H1 (cell line): ENCODE measurements at regions not wholly inside any gene's neighbourhood (a gene's known extent, or its start where the extent isn't known, plus 50 kb on each side); places are given as distances from the start of the nearest gene placed in this dataset.

ENCODE experiments used
- CTCF ChIA-PET: fragments of 300-600 bp; sonication (Branson Sonifier 250); formaldehyde crosslinking; loops from one replicate; lab custom pipeline; 2021; ENCODE audit not compliant: partially characterized antibody; lab: Charles Lee
- POLR2A ChIA-PET: fragments of 300-600 bp; sonication (Branson Sonifier 250); formaldehyde crosslinking; loops from one replicate; lab custom pipeline; 2021; ENCODE audit warnings: inconsistent platforms; ENCODE audit not compliant: partially characterized antibody; lab: Charles Lee
- DNase-seq, 2 experiments: peaks; one replicate each; pipeline versions ENCODE4 v3.0.0 to v3.0.0-alpha.2; 2010 to 2022; ENCODE audit warnings: low spot score in 2 of 2, low read depth in 1 of 2, mixed read lengths in 1 of 2
- FAIRE-seq: peaks from 2 replicates; lab custom pipeline; 2011; peaks lifted over from hg19 to GRCh38; lab: Jason Lieb, UNC
- H2AFZ ChIP-seq: 2 replicates; pipeline ENCODE4 v1.8.1; 2012; ENCODE audit warnings: low read length, inconsistent platforms
- H2AK5ac ChIP-seq: 2 replicates; pipeline ENCODE4 v1.6.1; 2013; ENCODE audit warnings: low read depth, low read length
- H2BK120ac ChIP-seq: replicated peaks from 2 replicates; pipeline ENCODE3; 2013; ENCODE audit warnings: low read depth, low read length, inconsistent platforms
- H2BK12ac ChIP-seq: 2 replicates; pipeline ENCODE4 v1.6.1; 2013; ENCODE audit warnings: low read depth, low read length
- H2BK15ac ChIP-seq: 2 replicates; pipeline ENCODE4 v1.6.1; 2013; ENCODE audit warnings: low read length
- H2BK20ac ChIP-seq: 2 replicates; pipeline ENCODE4 v1.6.1; 2013; ENCODE audit warnings: low read length
- H2BK5ac ChIP-seq: 2 replicates; pipeline ENCODE4 v1.6.1; 2013; ENCODE audit warnings: low read depth, low read length
- H3K14ac ChIP-seq: 2 replicates; pipeline ENCODE4 v1.6.1; 2013; ENCODE audit warnings: inconsistent platforms; ENCODE audit not compliant: insufficient read length
- H3K18ac ChIP-seq: 2 replicates; pipeline ENCODE4 v1.6.1; 2013; ENCODE audit warnings: low read length; ENCODE audit errors: extremely low read depth
- H3K23ac ChIP-seq: 2 replicates; pipeline ENCODE4 v1.6.1; 2013; ENCODE audit warnings: inconsistent platforms; ENCODE audit not compliant: insufficient read length
- H3K23me2 ChIP-seq: 2 replicates; pipeline ENCODE4 v1.6.1; 2013; ENCODE audit warnings: low read depth, low read length
- H3K27ac ChIP-seq: 2 replicates; pipeline ENCODE4 v1.6.1; 2011; ENCODE audit warnings: low read depth, low read length, inconsistent platforms
- H3K27me3 ChIP-seq, 4 experiments: replicated peaks in 1 of 4; 1 replicate in 1 of 4; 2 replicates in 3 of 4; pipeline versions ENCODE4 v1.6.1 to v1.8.1; 2011 to 2013; ENCODE audit warnings: low read length in 3 of 4, mild to moderate bottlenecking in 3 of 4, inconsistent platforms in 2 of 4, mixed read lengths in 2 of 4, moderate library complexity in 1 of 4; ENCODE audit not compliant: control insufficient read depth in 3 of 4, insufficient read depth in 3 of 4; ENCODE audit errors: extremely low read depth in 1 of 4
- H3K36me3 ChIP-seq, 4 experiments: 2 replicates each; pipeline versions ENCODE4 v1.6.1 to v1.8.1; 2011 to 2013; ENCODE audit warnings: mild to moderate bottlenecking in 4 of 4, low read length in 3 of 4, moderate library complexity in 2 of 4, control low read depth in 1 of 4, inconsistent platforms in 1 of 4; ENCODE audit not compliant: insufficient read depth in 4 of 4, control insufficient read depth in 2 of 4
- H3K4ac ChIP-seq: replicated peaks from 2 replicates; pipeline ENCODE3; 2013; ENCODE audit warnings: low read length, low read depth, mixed read lengths, inconsistent platforms; ENCODE audit not compliant: insufficient read length
- H3K4me1 ChIP-seq, 4 experiments: replicated peaks in 1 of 4; 1 replicate in 1 of 4; 2 replicates in 3 of 4; pipeline versions ENCODE4 v1.6.1 to v1.8.1; 2011 to 2013; ENCODE audit warnings: low read length in 3 of 4, inconsistent platforms in 2 of 4, mixed read lengths in 1 of 4; ENCODE audit not compliant: insufficient read depth in 4 of 4, control insufficient read depth in 3 of 4
- H3K4me2 ChIP-seq, 2 experiments: 2 replicates each; pipeline versions ENCODE4 v1.6.1 to v1.8.1; 2011 to 2013; ENCODE audit warnings: low read depth in 2 of 2, low read length in 2 of 2, control low read depth in 1 of 2, inconsistent platforms in 1 of 2, mild to moderate bottlenecking in 1 of 2; ENCODE audit not compliant: insufficient read depth in 1 of 2
- H3K4me3 ChIP-seq, 4 experiments: fragments of 200-600, 300-600 bp in 1 of 4; sonication (generic), shearing (Covaris generic), sonication (Bioruptor Twin) in 1 of 4; 2 replicates each; pipeline versions ENCODE4 v1.5.1 to v1.8.1; 2011 to 2016; ENCODE audit warnings: low read length in 4 of 4, low read depth in 3 of 4, control low read depth in 2 of 4, inconsistent platforms in 2 of 4, mild to moderate bottlenecking in 2 of 4, mixed read lengths in 1 of 4, moderate library complexity in 1 of 4; ENCODE audit not compliant: insufficient read depth in 2 of 4; ENCODE audit errors: extremely low read depth in 1 of 4
- H3K56ac ChIP-seq: replicated peaks from 2 replicates; pipeline ENCODE3; 2013; ENCODE audit warnings: low read depth, mild to moderate bottlenecking, mixed read lengths, low read length, inconsistent platforms; ENCODE audit not compliant: insufficient read length
- H3K79me1 ChIP-seq: 2 replicates; pipeline ENCODE4 v1.6.1; 2013; ENCODE audit warnings: low read depth, low read length, control low read depth
- H3K79me2 ChIP-seq, 2 experiments: 2 replicates each; pipeline versions ENCODE4 v1.6.1 to v1.8.1; 2012 to 2013; ENCODE audit warnings: low read length in 2 of 2, mild to moderate bottlenecking in 2 of 2, inconsistent platforms in 1 of 2; ENCODE audit not compliant: insufficient read depth in 2 of 2, control insufficient read depth in 1 of 2
- H3K9ac ChIP-seq, 4 experiments: replicated peaks in 1 of 4; 1 replicate in 1 of 4; 2 replicates in 3 of 4; pipeline versions ENCODE4 v1.6.1 to v1.8.1; 2011 to 2013; ENCODE audit warnings: low read depth in 3 of 4, low read length in 3 of 4, control low read depth in 2 of 4, mild to moderate bottlenecking in 2 of 4, moderate library complexity in 2 of 4, inconsistent platforms in 1 of 4; ENCODE audit errors: extremely low read depth in 1 of 4
- H3K9me3 ChIP-seq, 2 experiments: 2 replicates each; pipeline versions ENCODE4 v1.6.1 to v1.8.1; 2012 to 2013; ENCODE audit warnings: mild to moderate bottlenecking in 2 of 2, moderate library complexity in 2 of 2, control low read depth in 1 of 2, inconsistent platforms in 1 of 2, low read depth in 1 of 2, low read length in 1 of 2, mixed read lengths in 1 of 2; ENCODE audit not compliant: insufficient read depth in 2 of 2
- H4K20me1 ChIP-seq, 2 experiments: replicated peaks in 1 of 2; 2 replicates each; pipeline versions ENCODE3 to v1.8.1; 2011 to 2013; ENCODE audit warnings: inconsistent platforms in 2 of 2, low read length in 2 of 2, mild to moderate bottlenecking in 1 of 2; ENCODE audit not compliant: insufficient read depth in 2 of 2, control insufficient read depth in 1 of 2
- H4K5ac ChIP-seq: 2 replicates; pipeline ENCODE4 v1.6.1; 2013; ENCODE audit warnings: low read length, low read depth, mixed read lengths, inconsistent platforms; ENCODE audit not compliant: insufficient read length
- H4K8ac ChIP-seq: 2 replicates; pipeline ENCODE4 v1.8.0; 2013; ENCODE audit warnings: mild to moderate bottlenecking, moderate library complexity, low read length, inconsistent platforms; ENCODE audit not compliant: insufficient read depth; ENCODE audit errors: extremely low read depth
- H4K91ac ChIP-seq: replicated peaks from 2 replicates; pipeline ENCODE3; 2013; ENCODE audit warnings: low read length, mixed read lengths, inconsistent platforms; ENCODE audit not compliant: insufficient read length
- BRCA1 ChIP-seq: IDR thresholded peaks from 2 replicates; pipeline ENCODE4 v1.6.1; 2012; ENCODE audit warnings: low read depth, low read length, improper control_type of control experiment
- CEBPB ChIP-seq: IDR thresholded peaks from 2 replicates; pipeline ENCODE4 v1.6.1; 2012; ENCODE audit warnings: low read depth, low read length
- CREB1 ChIP-seq: IDR thresholded peaks from 2 replicates; pipeline ENCODE4 v1.6.1; 2012; ENCODE audit warnings: inconsistent platforms
- CTBP2 ChIP-seq: IDR thresholded peaks from 2 replicates; pipeline ENCODE4 v1.7.0; 2011; ENCODE audit warnings: borderline replicate concordance, mild to moderate bottlenecking, moderate library complexity, mixed read lengths, low read length; ENCODE audit not compliant: insufficient read depth, insufficient read length
- EZH2 ChIP-seq: fragments of 200-600 bp; sonication (generic); IDR thresholded peaks from 2 replicates; pipeline ENCODE4 v1.7.1; 2012; ENCODE audit warnings: low read depth, mild to moderate bottlenecking, moderate library complexity, low read length, inconsistent platforms; ENCODE audit not compliant: severe bottlenecking
- FOSL1 ChIP-seq: IDR thresholded peaks from 2 replicates; pipeline ENCODE4 v1.6.1; 2011; ENCODE audit warnings: mild to moderate bottlenecking, low read depth, low read length, moderate library complexity; ENCODE audit not compliant: insufficient read depth
- JUN ChIP-seq: IDR thresholded peaks from 2 replicates; pipeline ENCODE4 v1.6.1; 2011; ENCODE audit warnings: low read depth, mild to moderate bottlenecking, improper control_type of control experiment, low read length
- JUND ChIP-seq: IDR thresholded peaks from 2 replicates; pipeline ENCODE4 v1.6.1; 2011; ENCODE audit warnings: mild to moderate bottlenecking, improper control_type of control experiment, low read length
- MAFK ChIP-seq: IDR thresholded peaks from 2 replicates; pipeline ENCODE4 v1.6.1; 2012; ENCODE audit warnings: low read depth, mild to moderate bottlenecking, improper control_type of control experiment, low read length
- POU5F1 ChIP-seq: IDR thresholded peaks from 2 replicates; pipeline ENCODE4 v1.6.1; 2011; ENCODE audit warnings: low read depth, mild to moderate bottlenecking, low read length, moderate library complexity
- RXRA ChIP-seq: IDR thresholded peaks from 2 replicates; pipeline ENCODE4 v1.6.1; 2011; ENCODE audit warnings: low read depth, mild to moderate bottlenecking, low read length, moderate library complexity; ENCODE audit not compliant: insufficient read depth
- SIN3A ChIP-seq, 2 experiments: IDR thresholded peaks in 1 of 2; conservative IDR thresholded peaks in 1 of 2; 2 replicates each; pipeline ENCODE4 v1.6.1; 2011 to 2012; ENCODE audit warnings: low read length in 2 of 2, improper control_type of control experiment in 1 of 2, low read depth in 1 of 2, mild to moderate bottlenecking in 1 of 2
- SUZ12 ChIP-seq: fragments of 200-600 bp; sonication (generic); IDR thresholded peaks from 2 replicates; pipeline ENCODE4 v1.6.1; 2012; ENCODE audit warnings: mild to moderate bottlenecking, inconsistent platforms, low read length, moderate library complexity, mixed read lengths
- YY1 ChIP-seq: IDR thresholded peaks from 2 replicates; pipeline ENCODE4 v1.6.1; 2011; ENCODE audit warnings: low read depth, mild to moderate bottlenecking, low read length
- WGBS, 2 experiments: shearing (Covaris generic) in 1 of 2; methylation state at CpG; one replicate each; pipeline versions ENCODE4 v1.1.6 to v1.1.7; 2013 to 2015; ENCODE audit warnings: low lambda C conversion rate in 2 of 2, mixed read lengths in 2 of 2, inconsistent platforms in 1 of 2, low coverage in 1 of 2, missing lambda C conversion rate in 1 of 2; ENCODE audit not compliant: insufficient replicate concordance in 2 of 2, insufficient coverage in 1 of 2, insufficient read length in 1 of 2; ENCODE audit errors: extremely low coverage in 1 of 2, missing lambda C conversion rate in 1 of 2; 5-methylcytosine and 5-hydroxymethylcytosine counted together
- TF ChIP-seq, protein P1 (sequence below): IDR thresholded peaks from 2 replicates; pipeline ENCODE4 v1.6.1; 2011; ENCODE audit warnings: low read length, improper control_type of control experiment

DNA sequence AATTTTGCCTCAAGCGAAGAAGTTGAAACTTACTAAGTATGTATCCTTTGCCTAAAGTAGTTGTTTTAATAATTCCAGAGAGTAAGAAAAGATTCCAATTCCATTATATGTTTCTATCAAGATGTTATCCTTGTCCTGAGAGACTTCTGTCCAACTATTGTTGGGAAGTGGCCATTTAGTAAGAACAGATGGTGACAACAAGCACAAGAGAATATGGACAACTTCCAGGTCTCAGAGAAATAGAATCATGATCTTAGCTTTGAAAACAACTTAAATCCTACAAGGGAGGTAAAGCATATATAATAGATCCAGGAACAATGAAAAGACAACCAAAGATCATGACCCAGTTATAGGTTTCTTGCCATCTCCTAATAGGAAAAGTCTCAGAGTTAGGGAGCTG lies 486.6 kb upstream of the PCDH10 start:
- WGBS, 2 experiments = 87% methylated on average over 1 of the region's 1 CpG; no CpG with 5 or more reads in 1 of the 2 experiments
- H3K4me2 ChIP-seq = no peak overlapping the region
- no peak for DNase-seq
- H2BK5ac ChIP-seq = no peak overlapping the region
- H3K36me3 ChIP-seq = no peaks in the 10 kb centered on the region
- H2BK15ac ChIP-seq = no peak overlapping the region
- no peak for FAIRE-seq
- no peaks in the 10 kb centered on the region for H3K23me2 ChIP-seq
- H3K4me1 ChIP-seq = 0 out of 7 replicates have a peak, but pooled peaks cover 0 to 2% (median 0%) of the 10 kb centered on the region in 4 experiments
- no peak overlapping the region for H3K4ac ChIP-seq
- CTCF ChIA-PET = no interaction called here
- no peak overlapping the region for H3K23ac ChIP-seq
- H4K91ac ChIP-seq = no peak overlapping the region
- H3K9me3 ChIP-seq = peaks cover 0 to 4% of the 10 kb centered on the region in 2 experiments; a peak in 2 of 4 replicates
- H4K5ac ChIP-seq = no peak overlapping the region
- no peak overlapping the region for H3K27ac ChIP-seq
- H3K9ac ChIP-seq = no peak overlapping the region
- POLR2A ChIA-PET = no interaction called here
- H3K79me1 ChIP-seq = no peaks in the 10 kb centered on the region
- no peak overlapping the region for H3K4me3 ChIP-seq
- H3K27me3 ChIP-seq = no peaks in the 10 kb centered on the region
- H2AK5ac ChIP-seq = no peak overlapping the region
- H3K56ac ChIP-seq = no peak overlapping the region
- H2BK20ac ChIP-seq = no peak overlapping the region
- H2BK12ac ChIP-seq = no peak overlapping the region
- no peak overlapping the region for H2BK120ac ChIP-seq
- no peak overlapping the region for H4K8ac ChIP-seq
- no peaks in the 10 kb centered on the region for H4K20me1 ChIP-seq
- H3K79me2 ChIP-seq = no peaks in the 10 kb centered on the region
- no peak overlapping the region for H2AFZ ChIP-seq
- no peak overlapping the region for H3K14ac ChIP-seq
- H3K18ac ChIP-seq = no peak overlapping the region
- no peak for TF ChIP-seq POU5F1
- TF ChIP-seq, protein P1, sequence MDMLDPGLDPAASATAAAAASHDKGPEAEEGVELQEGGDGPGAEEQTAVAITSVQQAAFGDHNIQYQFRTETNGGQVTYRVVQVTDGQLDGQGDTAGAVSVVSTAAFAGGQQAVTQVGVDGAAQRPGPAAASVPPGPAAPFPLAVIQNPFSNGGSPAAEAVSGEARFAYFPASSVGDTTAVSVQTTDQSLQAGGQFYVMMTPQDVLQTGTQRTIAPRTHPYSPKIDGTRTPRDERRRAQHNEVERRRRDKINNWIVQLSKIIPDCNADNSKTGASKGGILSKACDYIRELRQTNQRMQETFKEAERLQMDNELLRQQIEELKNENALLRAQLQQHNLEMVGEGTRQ = no peak
- no peak for TF ChIP-seq SIN3A (conservative IDR thresholded peaks at IDR 0.05 in 1 of 2, IDR thresholded peaks at IDR 0.05 in 1 of 2; ENCODE audit: low read depth in 1 of 2, low read length in 2 of 2)
- TF ChIP-seq CEBPB = no peak
- no peak for TF ChIP-seq EZH2
- no peak for TF ChIP-seq CTBP2
- TF ChIP-seq MAFK = no peak
- no peak for TF ChIP-seq JUND
- no peak for TF ChIP-seq JUN
- no peak for TF ChIP-seq RXRA
- no peak for TF ChIP-seq CREB1
- TF ChIP-seq BRCA1 = no peak
- no peak for TF ChIP-seq FOSL1
- TF ChIP-seq YY1 = no peak
- TF ChIP-seq SUZ12 = no peak
